Smooth muscle cell (in vitro differentiated cells): ENCODE measurements at regions not wholly inside any gene's neighbourhood (a gene's known extent, or its start where the extent isn't known, plus 50 kb on each side); places are given as distances from the start of the nearest gene placed in this dataset.
A peak's percentile ranks its signal among the peaks of the same experiment; 100 is the strongest.

ENCODE experiments used
- DNase-seq: peaks from one replicate; lab custom pipeline; 2025; ENCODE audit not compliant: unreplicated experiment; lab: John Stamatoyannopoulos, UW
- H2AFZ ChIP-seq: fragments of 200-600 bp; sonication (generic); 2 replicates; pipeline ENCODE4 v1.6.0; 2016; ENCODE audit warnings: antibody characterized with exemption, low read depth, mild to moderate bottlenecking
- H3F3A ChIP-seq: fragments of 200-600 bp; sonication (generic); 2 replicates; pipeline ENCODE4 v1.6.0; 2017; ENCODE audit warnings: antibody characterized with exemption, low read depth
- H3K27ac ChIP-seq: fragments of 200-600 bp; sonication (generic); 2 replicates; pipeline ENCODE4 v1.5.1; 2016; ENCODE audit warnings: low read depth, mild to moderate bottlenecking
- H3K27me3 ChIP-seq: fragments of 200-600 bp; sonication (generic); 2 replicates; pipeline ENCODE4 v1.6.1; 2016; ENCODE audit warnings: low read depth, mild to moderate bottlenecking
- H3K36me3 ChIP-seq: fragments of 200-600 bp; sonication (generic); 2 replicates; pipeline ENCODE4 v1.5.1; 2016; ENCODE audit warnings: low read depth
- H3K4me1 ChIP-seq: fragments of 200-600 bp; sonication (generic); 2 replicates; pipeline ENCODE4 v1.5.1; 2016; ENCODE audit warnings: low read depth
- H3K4me2 ChIP-seq: fragments of 200-600 bp; sonication (generic); 2 replicates; pipeline ENCODE4 v1.6.0; 2016; ENCODE audit warnings: mild to moderate bottlenecking
- H3K4me3 ChIP-seq: fragments of 200-600 bp; sonication (generic); 2 replicates; pipeline ENCODE4 v1.5.1; 2016; ENCODE audit warnings: mild to moderate bottlenecking
- H3K79me2 ChIP-seq: fragments of 200-600 bp; sonication (generic); 2 replicates; pipeline ENCODE4 v1.6.0; 2016; ENCODE audit warnings: low read depth, mild to moderate bottlenecking
- H3K9ac ChIP-seq: fragments of 200-600 bp; sonication (generic); 2 replicates; pipeline ENCODE4 v1.6.0; 2016; ENCODE audit warnings: low read depth
- H3K9me3 ChIP-seq: fragments of 200-600 bp; sonication (generic); replicated peaks from 2 replicates; pipeline ENCODE4 v1.5.1; 2016; ENCODE audit warnings: low read depth
- H4K20me1 ChIP-seq: fragments of 200-600 bp; sonication (generic); 2 replicates; pipeline ENCODE4 v1.6.0; 2016; ENCODE audit warnings: low read depth
- WGBS: methylation state at CpG from one replicate; pipeline ENCODE4 v1.1.7; 2016; ENCODE audit warnings: low lambda C conversion rate; 5-methylcytosine and 5-hydroxymethylcytosine counted together
- TF ChIP-seq, protein P1 (sequence below): fragments of 200-600 bp; sonication (generic); IDR thresholded peaks from 2 replicates; pipeline ENCODE4 v1.5.1; 2017; ENCODE audit warnings: borderline replicate concordance, mild to moderate bottlenecking, antibody characterized with exemption; ENCODE audit not compliant: insufficient read depth, poor library complexity, severe bottlenecking

GRCh38 chr5:28421141-28421540, 1382.8 kb upstream of the CDH9 start:
- Histone ChIP-seq H3K79me2 (no peaks in the 10 kb centered on the region), H3F3A (no peaks in the 10 kb centered on the region), H3K36me3 (no peaks in the 10 kb centered on the region), H3K9me3 (no peaks in the 10 kb centered on the region), H3K4me1 (no peaks in the 10 kb centered on the region), H3K4me3 (no peak overlapping the region), H3K27ac (no peak overlapping the region), H3K9ac (no peak overlapping the region), H3K4me2 (no peak overlapping the region), H3K27me3 (no peaks in the 10 kb centered on the region), H4K20me1 (no peaks in the 10 kb centered on the region), H2AFZ (no peak overlapping the region)
- WGBS = 76% methylated on average over 3 of the region's 3 CpGs
- TF ChIP-seq, protein P1, sequence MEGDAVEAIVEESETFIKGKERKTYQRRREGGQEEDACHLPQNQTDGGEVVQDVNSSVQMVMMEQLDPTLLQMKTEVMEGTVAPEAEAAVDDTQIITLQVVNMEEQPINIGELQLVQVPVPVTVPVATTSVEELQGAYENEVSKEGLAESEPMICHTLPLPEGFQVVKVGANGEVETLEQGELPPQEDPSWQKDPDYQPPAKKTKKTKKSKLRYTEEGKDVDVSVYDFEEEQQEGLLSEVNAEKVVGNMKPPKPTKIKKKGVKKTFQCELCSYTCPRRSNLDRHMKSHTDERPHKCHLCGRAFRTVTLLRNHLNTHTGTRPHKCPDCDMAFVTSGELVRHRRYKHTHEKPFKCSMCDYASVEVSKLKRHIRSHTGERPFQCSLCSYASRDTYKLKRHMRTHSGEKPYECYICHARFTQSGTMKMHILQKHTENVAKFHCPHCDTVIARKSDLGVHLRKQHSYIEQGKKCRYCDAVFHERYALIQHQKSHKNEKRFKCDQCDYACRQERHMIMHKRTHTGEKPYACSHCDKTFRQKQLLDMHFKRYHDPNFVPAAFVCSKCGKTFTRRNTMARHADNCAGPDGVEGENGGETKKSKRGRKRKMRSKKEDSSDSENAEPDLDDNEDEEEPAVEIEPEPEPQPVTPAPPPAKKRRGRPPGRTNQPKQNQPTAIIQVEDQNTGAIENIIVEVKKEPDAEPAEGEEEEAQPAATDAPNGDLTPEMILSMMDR = no peak
- DNase-seq = no peak

- 88% methylated on average over 2 of the region's 2 CpGs for WGBS
- Histone ChIP-seq H3K9me3 (no peaks in the 10 kb centered on the region), H3K27ac (peak overlapping the region; percentile 13), H3K79me2 (no peaks in the 10 kb centered on the region), H3F3A (no peaks in the 10 kb centered on the region), H4K20me1 (no peaks in the 10 kb centered on the region), H3K9ac (no peak overlapping the region), H3K27me3 (no peaks in the 10 kb centered on the region), H3K4me3 (no peak overlapping the region), H3K36me3 (no peaks in the 10 kb centered on the region), H2AFZ (no peak overlapping the region), H3K4me2 (no peak overlapping the region), H3K4me1 (no peaks in the 10 kb centered on the region)
- DNase-seq = no peak
- TF ChIP-seq, protein P1 = no peak
These were observed 1377.5 kb upstream of the CDH9 start for GRCh38 chr5:28415791-28416443.

DNA sequence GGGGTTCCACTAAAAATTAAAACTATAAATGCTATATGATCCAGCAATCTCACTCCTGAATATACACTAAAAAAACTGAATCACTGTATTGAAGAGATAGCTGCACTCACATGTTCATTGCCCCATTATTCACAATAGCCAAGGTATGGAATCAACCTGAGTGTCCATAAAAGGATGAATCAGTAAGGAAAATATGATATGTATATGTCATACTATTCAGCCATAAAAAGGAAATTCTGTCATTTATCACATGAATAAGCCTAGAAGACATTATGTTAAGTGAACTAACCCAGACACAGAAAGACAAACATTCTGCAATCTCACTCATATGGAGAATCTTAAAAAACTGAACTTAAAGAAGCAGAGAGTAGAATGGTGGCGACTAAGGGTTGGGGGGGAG, 1376.2 kb upstream of the CDH9 start:
- Histone ChIP-seq H3K9ac (no peak overlapping the region), H3K9me3 (no peaks in the 10 kb centered on the region), H3K27ac (no peak overlapping the region), H3K27me3 (no peaks in the 10 kb centered on the region), H3K4me2 (no peak overlapping the region), H3F3A (no peaks in the 10 kb centered on the region), H3K36me3 (no peaks in the 10 kb centered on the region), H3K79me2 (no peaks in the 10 kb centered on the region), H4K20me1 (no peaks in the 10 kb centered on the region), H3K4me1 (no peaks in the 10 kb centered on the region), H2AFZ (no peak overlapping the region), H3K4me3 (no peak overlapping the region)
- WGBS = 87% methylated on average over 1 of the region's 1 CpG
- TF ChIP-seq, protein P1 = no peak
- DNase-seq = no peak

DNA sequence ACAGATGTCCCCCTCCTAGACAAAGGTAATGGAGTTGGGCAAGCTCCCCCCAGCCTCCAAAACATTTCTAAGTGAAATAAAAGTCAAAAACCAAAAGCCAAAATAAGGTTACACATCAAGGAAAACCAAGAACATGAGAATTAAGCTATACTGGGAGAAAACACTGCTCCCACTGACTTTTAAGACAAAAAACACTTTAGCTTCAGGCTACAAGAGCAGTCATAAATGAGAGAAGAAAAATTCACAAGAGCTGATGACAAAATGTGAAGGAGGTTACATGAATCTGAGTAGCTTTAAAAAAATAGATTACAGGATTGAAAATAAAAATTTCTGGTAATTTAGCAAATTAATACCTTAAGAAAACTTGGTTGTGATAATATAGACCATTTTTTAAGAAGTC, 1370.3 kb upstream of the CDH9 start:
- Histone ChIP-seq H3K4me2 (no peak overlapping the region), H3K9me3 (no peaks in the 10 kb centered on the region), H3K27me3 (no peaks in the 10 kb centered on the region), H3K36me3 (no peaks in the 10 kb centered on the region), H4K20me1 (no peaks in the 10 kb centered on the region), H3K4me3 (no peak overlapping the region), H3K9ac (peak overlapping the region; percentile 24), H3K79me2 (no peaks in the 10 kb centered on the region), H3K27ac (peak overlapping the region; percentile 75), H3F3A (no peaks in the 10 kb centered on the region), H3K4me1 (peaks cover under 1% of the 10 kb centered on the region), H2AFZ (no peak overlapping the region)
- no peak for DNase-seq
- TF ChIP-seq, protein P1 = no peak
